Left cardiac atrium (tissue), 4 donors: ENCODE measurements at regions not wholly inside any gene's neighbourhood (a gene's known extent, or its start where the extent isn't known, plus 50 kb on each side); places are given as distances from the start of the nearest gene placed in this dataset.

Experiments
- ATAC-seq, 2 donors: fragments of 200-7000 bp; cut with Tn5 transposase; one replicate each; pipeline ENCODE4 v1.9.1; 2020; ENCODE audit warnings: mild to moderate bottlenecking in 2 of 2, moderate library complexity in 2 of 2
- DNase-seq: peaks from one replicate; pipeline ENCODE4 v3.0.0-alpha.2; 2020
- intact Hi-C, 2 donors: fragments of 100-400 bp; cut with DNase I; formaldehyde crosslinking; loops; one replicate each; pipeline versions ENCODE4 v1.14.1 to v1.15.1; 2022 to 2023
- donor health status: DM: no; HTN: yes; CAD: no.
- donor health status: DM: no; HTN: yes; CAD: no; lungs with severe emphysema.
- donor health status: DM: yes; HTN: yes; CAD: no.
- donor health status: Dilated cardiomyopathy.

DNA sequence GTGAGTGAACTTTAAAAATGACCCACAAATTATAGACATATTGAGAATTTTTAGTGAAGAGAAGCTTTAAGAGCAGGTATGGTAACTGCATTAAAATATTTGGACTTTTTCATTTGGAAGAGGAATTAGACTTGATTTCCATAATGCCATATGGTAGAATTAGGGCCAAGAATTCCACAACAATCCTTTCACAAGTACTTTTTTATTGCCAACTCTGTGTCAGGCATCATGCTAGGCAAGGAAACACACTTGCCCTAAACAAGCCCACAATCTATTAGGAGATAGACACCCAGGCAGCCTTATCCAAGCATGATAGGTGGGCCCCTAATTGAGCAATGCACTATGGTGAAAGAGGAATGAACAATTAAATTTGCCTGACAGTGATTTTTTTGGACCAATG is 353.0 kb downstream of the TGFB2 start:
- DNase-seq (no peak), ATAC-seq (peak in 1 of 2 donors; percentile 44)
- intact Hi-C loops, result no loop called here

DNA sequence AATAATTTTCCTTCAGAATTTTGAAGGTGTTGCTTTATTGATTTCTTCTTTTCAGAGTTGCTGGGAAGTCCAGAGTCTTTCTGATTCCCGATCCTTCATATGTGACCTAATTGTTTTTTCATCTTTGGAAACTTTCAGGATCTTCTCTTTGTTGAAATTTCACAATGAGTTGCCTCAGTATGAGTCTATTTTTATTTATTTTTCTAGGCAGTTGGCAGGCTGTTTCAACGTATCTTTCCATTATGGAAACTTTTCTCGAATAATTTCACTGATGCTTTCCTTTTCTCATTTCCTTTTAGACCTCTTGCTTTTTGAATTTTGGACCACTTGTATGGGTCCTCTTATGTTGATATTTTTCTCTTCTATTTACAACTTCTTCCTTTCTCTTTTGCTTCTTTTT is 354.3 kb downstream of the TGFB2 start:
- intact Hi-C loops, result no loop called here
- ATAC-seq (no peak), DNase-seq (no peak)

DNA sequence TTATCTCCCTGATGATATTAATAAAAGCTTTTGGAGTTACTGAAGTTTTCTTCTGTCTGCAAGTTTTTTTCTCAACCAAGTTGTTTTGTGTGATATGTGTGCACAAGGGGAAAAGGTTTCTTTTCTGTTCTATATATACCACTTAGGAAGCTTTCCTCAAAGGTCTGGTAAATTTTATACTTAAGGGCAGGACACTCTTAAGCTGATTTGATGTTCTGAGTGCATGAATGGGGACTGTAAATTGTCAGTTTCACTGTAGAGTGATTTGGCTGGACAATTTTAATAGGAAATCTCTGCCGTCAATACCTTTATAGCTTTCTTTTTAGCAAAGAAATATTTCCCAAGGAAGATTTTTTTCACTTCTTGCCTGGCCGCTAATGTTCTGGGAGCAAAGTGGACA is 354.7 kb downstream of the TGFB2 start:
- DNase-seq (no peak), ATAC-seq (no peak)
- intact Hi-C loops, result no loop called here

DNA sequence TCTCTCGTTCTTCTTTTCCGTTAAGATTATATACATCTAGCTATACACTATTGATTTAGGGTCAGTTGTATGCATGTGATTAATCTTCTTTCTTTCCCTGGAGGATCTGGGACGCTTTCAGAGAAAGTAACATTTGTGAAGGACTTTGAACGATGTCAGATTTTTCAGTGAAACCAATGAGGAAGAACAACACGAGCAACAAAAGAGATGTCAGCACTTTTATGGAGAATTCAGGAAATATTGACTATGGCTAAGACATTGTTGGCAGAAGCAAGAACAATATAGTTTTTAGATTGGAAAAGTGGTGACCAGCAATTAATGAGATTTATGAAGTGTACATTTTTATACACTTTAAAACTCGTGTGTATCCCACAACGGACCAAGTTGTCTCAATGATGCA is 355.5 kb downstream of the TGFB2 start:
- DNase-seq (no peak), ATAC-seq (no peak)
- intact Hi-C loops, result no loop called here

DNA sequence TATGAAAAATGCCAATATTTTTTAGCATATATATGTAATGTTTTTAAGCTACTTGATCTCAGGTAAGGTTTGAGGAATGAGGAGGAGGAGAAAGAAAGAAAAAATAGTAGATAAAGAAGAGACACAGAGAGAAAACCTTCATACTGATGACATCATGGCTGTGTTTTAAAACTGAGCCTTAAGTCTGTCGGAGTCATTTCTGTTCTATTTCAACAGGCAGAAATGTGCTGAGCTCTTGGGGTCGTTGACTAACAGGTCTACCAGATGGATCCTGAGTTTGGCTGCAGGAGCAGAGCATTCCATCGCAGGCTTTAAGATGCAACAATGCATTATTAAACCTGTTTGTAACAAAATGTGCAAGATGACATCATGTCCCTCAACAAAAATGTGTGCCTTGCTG is 356.0 kb downstream of the TGFB2 start:
- intact Hi-C loops, result no loop called here
- no peak for DNase-seq
- no peak for ATAC-seq

DNA sequence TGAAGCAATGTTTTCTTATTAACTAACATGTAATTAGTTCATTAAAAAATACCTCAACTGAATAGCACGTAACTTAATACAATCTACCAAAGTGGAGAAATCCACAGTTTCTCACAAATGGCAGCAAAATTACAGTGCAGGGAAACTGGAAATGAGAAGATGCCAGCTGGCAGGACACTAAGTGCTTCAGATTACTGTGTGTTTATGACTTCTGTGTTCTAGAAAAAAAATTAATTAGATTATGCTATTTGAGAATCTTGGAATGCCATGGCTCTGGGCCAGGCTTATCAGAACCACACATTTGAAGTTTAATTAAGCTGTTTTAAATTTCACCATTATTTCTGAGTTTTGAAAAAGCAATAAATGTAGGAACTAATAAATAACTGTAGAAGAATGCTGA is 357.6 kb downstream of the TGFB2 start:
- DNase-seq (no peak), ATAC-seq (no peak)
- intact Hi-C loops, result no loop called here

DNA sequence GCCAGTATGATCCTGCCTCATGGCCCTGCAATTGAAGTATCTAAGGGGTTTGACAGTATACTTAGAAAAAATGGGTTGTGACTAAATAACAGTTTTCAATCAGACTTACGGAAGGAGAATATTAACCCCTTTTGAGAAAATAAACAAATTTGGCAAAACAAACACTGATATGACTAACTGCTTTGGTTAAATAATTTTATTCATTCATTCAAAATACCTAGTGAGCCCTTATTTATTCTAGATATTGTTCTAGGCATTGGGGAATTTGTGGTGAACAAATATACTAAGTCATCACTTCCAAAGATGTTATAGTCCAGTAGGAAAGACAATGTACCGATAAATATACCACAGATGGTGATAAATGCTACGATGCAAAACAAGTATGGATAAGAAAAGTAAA is 358.7 kb downstream of the TGFB2 start:
- no peak for ATAC-seq
- DNase-seq, result no peak
- intact Hi-C loops, result no loop called here

DNA sequence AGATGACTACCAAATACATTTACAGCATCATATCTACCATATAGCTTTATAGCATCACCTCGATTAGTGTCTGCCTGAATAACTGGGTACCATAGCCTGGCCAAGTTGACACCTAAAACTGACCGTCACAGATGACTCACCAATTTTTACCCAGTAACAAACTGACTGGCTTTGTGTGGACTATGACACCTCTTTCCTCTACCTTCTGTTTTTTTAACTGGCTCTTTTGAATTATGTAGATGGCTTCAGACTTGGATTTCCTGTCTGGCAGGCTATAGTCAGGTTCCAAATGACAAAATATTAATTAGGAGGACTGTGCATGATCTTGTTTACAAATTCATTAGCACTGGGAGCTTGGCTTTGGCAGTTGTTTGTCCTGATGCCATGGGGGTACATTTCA is 360.3 kb downstream of the TGFB2 start:
- intact Hi-C loops, result no loop called here
- ATAC-seq (no peak), DNase-seq (no peak)

DNA sequence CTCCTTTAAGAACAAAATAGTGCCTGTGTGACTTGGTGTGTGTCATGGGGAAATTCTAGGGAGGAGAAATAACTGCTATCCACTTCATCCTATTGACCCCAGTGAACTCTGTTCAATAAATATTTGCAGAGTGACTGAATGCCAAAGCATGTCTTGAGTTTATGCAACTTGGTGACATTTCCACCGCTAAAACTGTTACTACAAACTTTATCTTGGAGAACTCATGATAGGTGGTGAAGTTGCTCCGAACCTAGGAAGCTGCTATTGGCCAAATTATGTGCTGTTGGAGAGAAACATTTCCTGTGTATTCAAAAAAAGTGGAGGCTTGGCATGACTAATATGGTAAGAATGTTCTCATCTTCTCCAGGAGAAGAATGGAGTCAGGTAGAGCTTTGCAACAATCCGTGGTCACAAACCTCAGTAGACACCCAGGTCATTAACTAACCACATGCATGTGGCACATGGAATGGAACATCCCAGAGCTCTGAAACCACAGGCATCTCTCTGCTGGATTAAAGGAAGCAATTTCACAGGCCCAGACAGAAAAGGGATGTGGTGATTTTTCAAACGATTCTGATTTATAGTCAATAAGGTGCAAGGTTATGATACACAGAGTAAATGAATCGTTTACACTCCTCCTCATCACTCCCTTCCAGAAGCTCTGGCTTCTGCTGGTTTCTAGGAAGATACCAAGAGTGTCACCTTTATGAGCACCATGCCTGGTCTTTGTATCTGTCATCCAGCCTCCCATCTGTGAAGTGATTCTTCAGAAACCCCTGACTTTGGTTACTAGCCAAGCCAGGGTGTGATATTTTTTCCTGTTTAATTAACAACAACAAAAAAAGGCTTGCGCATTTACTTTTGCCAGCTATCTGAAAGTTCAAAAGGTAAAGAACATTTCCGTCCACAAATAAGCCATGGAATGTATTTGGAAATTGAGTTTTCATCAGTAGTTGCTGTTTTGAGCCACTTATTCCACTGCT is 361.1 kb downstream of the TGFB2 start:
- intact Hi-C loops, result no loop called here
- ATAC-seq (no peak), DNase-seq (no peak)

DNA sequence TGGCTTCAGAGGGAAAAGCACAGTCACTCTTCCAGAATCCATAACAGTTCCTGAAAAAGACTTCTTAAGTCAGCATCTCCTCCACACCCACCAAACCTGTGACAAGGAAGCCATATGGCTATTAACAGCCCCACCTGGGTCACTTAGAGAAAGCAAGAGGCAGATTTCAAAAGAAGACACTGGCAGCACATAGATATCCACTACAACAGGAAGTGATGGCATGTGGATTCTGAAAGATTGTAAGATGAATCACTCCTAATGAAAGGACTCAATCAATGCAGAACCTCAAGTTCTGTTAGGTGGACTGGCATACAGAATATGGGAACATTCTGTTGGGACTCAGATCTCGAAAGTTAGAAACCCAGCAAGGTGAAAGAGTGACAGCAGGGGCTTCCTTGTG is 365.9 kb downstream of the TGFB2 start:
- ATAC-seq (no peak), DNase-seq (no peak)
- intact Hi-C loops, result no loop called here

DNA sequence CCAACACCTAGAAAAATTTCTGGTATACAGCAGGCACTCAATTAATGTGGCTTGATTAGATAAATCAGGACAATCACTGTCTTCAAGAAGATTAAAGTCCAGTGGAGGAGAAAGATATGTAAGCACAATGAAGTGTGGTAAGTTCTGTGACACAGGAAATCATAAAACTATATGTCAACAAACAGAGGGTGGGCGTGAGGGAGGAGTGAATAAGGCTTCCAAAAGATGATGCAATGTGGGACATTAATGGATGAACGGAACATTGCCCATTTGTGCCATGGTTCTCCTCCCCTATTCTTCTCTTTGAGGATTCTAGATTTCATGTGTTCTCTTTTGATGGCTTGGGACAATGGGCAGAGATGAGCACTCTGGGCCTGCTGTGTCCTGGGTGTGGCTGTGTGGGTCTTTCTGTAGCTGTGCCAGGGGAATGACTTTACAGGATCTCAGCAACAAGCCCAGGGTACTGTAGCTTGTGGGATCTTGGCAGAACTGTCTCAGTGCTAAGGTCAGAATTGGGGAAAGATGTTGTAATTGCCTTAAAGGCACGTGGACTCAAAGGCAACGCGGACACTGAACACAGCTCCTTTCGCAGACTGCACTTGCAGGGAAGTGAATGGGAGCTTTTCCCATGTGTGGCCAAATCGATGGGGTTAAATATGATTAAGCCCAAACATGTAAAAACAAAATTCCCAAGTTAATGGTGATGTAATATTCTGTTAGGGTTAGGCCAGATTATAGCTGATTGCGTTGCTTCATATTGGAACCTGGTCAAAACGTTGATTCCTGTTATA is 366.9 kb downstream of the TGFB2 start:
- peak; percentile 20 for DNase-seq
- peak in 1 of 2 donors; percentile 84 for ATAC-seq

DNA sequence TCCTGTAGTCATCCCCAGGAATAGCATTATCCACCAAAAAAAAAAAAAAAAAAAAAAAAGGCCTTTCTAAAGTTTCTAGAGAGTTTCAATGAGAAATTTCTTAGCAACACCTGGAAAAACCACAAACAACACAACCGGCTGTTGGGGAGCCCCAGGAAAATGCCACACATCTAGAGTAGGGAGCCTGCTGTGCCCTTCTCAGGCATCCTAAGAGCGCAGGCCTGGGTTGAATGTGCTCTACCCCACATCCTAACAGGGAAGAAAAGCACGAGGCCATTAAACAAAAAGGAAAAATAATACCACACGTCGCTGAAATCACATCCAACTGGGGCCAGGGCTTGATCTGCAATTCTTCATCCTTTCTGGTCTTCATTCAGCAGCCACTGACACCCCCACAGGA is 367.5 kb downstream of the TGFB2 start:
- ATAC-seq (no peak), DNase-seq (no peak)
- intact Hi-C loops, result no loop called here

More for the DNA sequence above, 366.9 kb downstream of the TGFB2 start:
- intact Hi-C loops, result no loop called here

DNA sequence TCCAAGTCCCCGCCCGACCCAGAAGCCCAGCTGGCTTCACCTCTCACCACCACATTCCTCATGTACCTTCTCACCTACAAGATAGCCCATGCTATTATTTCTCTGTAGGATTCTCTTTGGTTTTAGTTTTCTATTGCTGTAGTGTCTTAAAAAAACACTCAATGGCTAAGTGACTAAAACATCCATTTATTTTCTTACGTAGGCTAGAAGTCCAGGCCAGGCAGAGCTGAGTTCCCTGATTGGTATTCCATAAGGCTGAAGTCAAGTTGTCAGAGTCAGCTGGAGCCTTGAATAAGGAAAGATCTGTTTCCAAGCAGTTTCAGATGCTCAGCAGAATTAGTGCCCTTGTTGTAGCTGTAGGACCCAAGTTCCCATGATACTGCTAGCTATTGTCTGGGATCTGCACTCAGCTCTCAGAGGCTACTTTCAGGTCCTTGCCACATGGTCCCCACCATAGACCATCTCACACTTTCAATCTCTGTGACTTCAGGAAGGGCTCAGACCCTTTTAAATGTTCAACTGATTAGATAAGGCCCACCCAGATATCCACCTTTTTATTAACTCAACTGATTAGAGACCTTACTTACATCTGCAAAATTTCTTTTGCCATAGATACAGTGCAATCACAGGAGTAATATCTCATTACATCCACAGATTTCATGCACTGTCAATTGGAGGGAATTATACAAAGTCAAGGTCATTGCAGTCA is 371.0 kb downstream of the TGFB2 start:
- ATAC-seq (no peak), DNase-seq (no peak)
- intact Hi-C loops, result no loop called here

DNA sequence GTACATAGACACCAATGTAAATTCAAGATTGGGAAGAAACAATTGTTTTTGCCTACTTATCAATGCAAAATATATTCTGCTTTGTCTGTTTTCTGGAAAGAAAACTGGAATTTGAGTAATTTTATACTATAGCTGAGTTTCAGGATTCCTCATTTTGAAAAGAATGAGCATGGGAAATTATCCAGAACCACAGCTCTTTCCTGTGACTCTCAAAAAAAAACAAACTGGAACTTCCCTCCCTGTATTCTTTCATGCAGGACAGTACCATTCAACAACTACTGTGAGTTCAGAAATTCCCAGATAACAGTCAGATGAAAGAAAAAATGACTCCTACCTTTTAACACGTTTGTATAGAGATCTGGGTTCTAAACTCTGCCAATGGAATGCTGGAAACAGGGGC is 372.4 kb downstream of the TGFB2 start:
- no peak for ATAC-seq
- intact Hi-C loops, result no loop called here
- DNase-seq, result no peak

DNA sequence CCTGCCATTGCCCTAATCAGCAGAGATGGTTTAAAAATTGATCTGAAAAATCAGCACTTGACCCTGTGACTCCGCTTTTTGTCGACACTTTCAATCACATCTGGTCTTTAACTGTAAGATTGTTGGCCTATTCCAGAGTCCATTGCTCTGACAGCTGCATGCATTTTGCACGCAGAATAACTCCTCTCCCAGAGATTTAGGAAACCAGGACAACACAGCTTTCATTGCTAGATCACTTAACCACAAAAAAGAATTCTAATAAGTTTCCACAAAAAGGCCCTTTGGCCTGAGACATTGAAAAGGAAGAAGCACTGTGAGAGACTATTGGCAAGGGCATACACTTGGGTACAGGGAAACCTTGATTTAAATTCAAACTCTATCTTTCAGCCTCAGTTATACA is 373.1 kb downstream of the TGFB2 start:
- DNase-seq, result no peak
- no peak for ATAC-seq
- intact Hi-C loops, result no loop called here

DNA sequence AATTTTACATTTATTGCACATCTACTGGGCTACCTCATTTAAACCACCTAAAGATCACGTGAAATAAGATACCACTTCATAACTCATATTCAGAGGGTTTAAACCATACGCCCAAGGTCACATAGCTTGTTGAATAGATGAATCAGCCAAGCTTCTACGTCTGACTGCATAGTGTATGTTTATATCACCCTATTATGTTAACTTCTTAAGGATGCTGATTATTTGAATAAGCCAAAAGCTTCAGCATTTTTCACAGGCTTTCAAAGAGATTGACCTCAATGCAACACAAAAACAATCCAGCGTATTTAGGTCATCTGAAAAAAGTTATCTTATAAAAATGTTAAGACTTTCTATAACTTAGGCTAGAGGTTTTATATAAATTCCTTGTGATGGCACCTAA is 373.8 kb downstream of the TGFB2 start:
- intact Hi-C loops, result no loop called here
- no peak for ATAC-seq
- no peak for DNase-seq

DNA sequence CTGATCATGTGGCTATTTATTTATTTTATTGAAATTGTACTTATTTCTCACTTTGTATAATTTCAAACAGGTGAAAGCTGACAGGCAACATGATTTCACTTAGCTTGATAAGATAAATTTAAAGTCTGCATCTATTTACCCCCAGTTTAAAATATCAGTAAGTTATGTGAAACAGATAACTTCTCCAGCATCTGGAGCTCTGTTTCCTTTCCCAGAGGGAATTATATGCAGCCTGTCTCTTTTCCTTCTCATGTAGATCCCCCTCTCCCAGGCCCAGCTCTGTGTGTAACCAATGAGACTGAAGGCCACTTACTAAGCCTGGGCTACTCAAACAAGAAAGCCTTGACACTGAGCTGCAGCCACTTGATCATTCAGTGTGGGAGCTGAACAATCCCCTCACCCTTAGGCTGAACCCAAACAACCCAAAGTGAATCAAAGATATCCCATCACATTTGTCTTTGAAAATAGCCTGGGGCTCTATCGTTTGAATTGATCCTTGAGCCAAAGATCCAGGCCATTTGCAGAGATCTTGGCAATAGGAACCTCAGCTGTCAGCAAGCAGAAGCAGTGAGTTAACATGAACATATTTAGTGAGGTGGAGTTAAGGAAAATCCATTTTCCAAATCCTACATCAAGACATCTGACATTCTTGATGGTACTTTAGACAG is 383.9 kb downstream of the TGFB2 start:
- ATAC-seq (no peak), DNase-seq (no peak)
- intact Hi-C loops, result no loop called here

DNA sequence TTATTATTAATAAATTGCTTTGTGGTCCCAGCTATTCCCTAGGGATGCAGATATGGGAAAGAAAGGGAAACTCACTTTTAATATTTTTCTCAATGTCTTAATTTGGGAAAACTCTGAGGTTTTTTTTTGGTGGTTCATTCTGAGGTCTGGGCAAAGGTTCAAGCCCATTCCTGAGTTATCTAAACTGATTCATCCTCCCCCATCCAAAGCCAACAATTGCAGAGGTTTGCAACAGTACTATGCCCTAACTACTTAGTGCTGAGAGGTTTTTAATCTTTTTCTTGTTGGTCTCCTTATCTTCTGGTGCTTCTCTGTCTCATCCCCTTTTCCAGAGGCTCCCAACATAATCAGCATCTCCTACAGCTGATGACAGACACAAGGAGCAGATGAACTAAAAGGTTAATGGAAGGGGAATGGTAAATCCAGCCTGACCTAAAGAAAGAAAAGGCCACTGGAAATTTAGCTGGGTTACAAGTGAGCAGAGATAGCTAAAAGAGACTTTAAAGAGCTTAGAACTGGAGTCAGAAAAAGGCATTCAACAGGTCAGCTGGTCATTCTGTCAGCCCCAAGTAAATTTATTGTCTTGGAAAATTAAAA is 390.4 kb downstream of the TGFB2 start:
- ATAC-seq, result peak; percentile 89 to 98
- intact Hi-C loops, result no loop called here
- DNase-seq, result no peak

DNA sequence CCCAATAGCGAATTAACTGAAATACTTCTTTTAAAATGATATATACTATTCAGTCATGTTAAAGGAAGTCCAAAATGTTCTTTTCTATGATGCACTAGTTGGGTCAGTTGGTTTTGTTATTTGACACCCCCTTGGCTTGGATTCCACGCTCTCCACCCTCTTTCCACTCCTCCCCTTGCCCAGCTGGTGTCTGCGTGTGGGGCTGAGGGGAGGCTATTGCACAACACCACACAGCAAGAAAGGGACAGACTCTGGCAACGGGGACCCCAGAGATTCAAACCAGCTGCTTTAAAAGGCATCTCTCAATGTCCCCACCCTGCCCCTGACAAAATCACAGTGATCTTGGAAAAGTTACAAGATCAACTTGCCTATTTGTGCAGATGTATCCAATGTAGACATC is 394.3 kb downstream of the TGFB2 start:
- peak; percentile 57 to 66 for ATAC-seq
- intact Hi-C loops, result no loop called here
- DNase-seq, result peak; percentile 48
